WI38 (cell line): ENCODE measurements at regions not wholly inside any gene's neighbourhood (a gene's known extent, or its start where the extent isn't known, plus 50 kb on each side); places are given as distances from the start of the nearest gene placed in this dataset.

Source experiments
- H3K4me3 ChIP-seq: 2 replicates; pipeline ENCODE4 v1.5.1; 2011; ENCODE audit warnings: low read depth, mild to moderate bottlenecking, control low read depth, low read length
- CTCF ChIP-seq: IDR thresholded peaks from 2 replicates; pipeline ENCODE4 v1.5.1; 2012; ENCODE audit warnings: low read depth, mild to moderate bottlenecking, control low read depth, low read length

DNA sequence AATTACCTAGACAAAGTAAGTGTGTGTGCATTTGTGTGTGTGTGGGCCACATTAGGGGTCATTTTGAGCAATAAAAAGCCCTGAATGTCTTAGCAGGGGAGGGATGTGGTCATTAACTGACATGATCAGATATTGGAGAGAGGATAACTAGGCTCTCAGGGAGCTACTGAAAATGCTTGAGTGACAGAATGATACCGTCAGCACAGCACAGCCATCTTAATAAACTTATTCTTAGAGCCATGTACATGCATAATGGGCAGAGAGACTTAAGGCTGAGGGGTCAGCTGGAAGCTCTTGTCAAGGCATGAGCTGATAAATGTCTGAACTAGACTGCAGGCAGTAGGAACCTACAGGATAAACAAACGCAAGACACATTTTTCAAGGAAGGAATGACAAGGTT lies 239.1 kb upstream of the NCAM1 start:
- H3K4me3 ChIP-seq = no peak overlapping the region
- no peak for TF ChIP-seq CTCF

- no peak for TF ChIP-seq CTCF
- no peak overlapping the region for H3K4me3 ChIP-seq
Measured at GRCh38 chr11:112722876-112723275, 238.3 kb upstream of the NCAM1 start.

GRCh38 chr11:112723676-112724495 lies 237.3 kb upstream of the NCAM1 start:
- no peak for TF ChIP-seq CTCF
- no peak overlapping the region for H3K4me3 ChIP-seq

DNA sequence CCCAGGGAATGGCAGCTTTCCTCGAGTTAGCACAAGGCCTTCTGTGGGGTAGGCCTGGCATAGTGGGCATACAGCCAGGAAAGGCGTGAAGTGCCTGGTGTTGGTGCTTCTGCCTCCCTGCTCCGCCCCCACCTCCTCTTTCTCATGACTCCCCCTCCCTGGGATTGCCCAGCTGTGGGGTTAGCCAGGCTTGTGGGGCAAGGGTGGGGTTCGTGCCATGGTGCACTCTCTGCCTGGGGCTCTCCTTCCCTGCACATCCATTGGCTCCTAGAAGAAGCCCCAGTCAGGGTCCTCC lies 236.8 kb upstream of the NCAM1 start:
- H3K4me3 ChIP-seq = no peak overlapping the region
- no peak for TF ChIP-seq CTCF

- H3K4me3 ChIP-seq = no peak overlapping the region
- no peak for TF ChIP-seq CTCF
Measured at GRCh38 chr11:112725636-112726035, 235.6 kb upstream of the NCAM1 start.

- H3K4me3 ChIP-seq = no peak overlapping the region
Measured at GRCh38 chr11:112727341-112727841, 233.8 kb upstream of the NCAM1 start.

More at GRCh38 chr11:112727341-112727841, 233.8 kb upstream of the NCAM1 start:
- no peak for TF ChIP-seq CTCF
